Tibial nerve (tissue), 4 donors: ENCODE measurements at regions not wholly inside any gene's neighbourhood (a gene's known extent, or its start where the extent isn't known, plus 50 kb on each side); places are given as distances from the start of the nearest gene placed in this dataset.

Source experiments
- DNase-seq, 2 donors: peaks; one replicate each; pipeline ENCODE4 v3.0.0-alpha.2; 2019; ENCODE audit warnings: low spot score in 2 of 2
- H3K27ac ChIP-seq, 4 donors: fragments of 200-600 bp; sonication (generic) in 3 of 4; one replicate each; pipeline ENCODE4 v1.5.1; 2017 to 2019; ENCODE audit warnings: mild to moderate bottlenecking in 1 of 4
- H3K27me3 ChIP-seq, 2 donors: fragments of 200-600 bp; sonication (generic) in 1 of 2; one replicate each; pipeline versions ENCODE4 v1.5.1 to v1.6.0; 2017 to 2019
- H3K36me3 ChIP-seq, 3 donors: fragments of 200-600 bp; sonication (generic); one replicate each; pipeline ENCODE4 v1.5.1; 2018 to 2019
- H3K4me1 ChIP-seq, 4 donors: fragments of 200-600 bp; sonication (generic) in 3 of 4; one replicate each; pipeline ENCODE4 v1.5.1; 2017 to 2019
- H3K4me3 ChIP-seq, 4 donors: fragments of 200-600 bp; sonication (generic) in 3 of 4; one replicate each; pipeline ENCODE4 v1.5.1; 2017 to 2019; ENCODE audit warnings: mild to moderate bottlenecking in 1 of 4, moderate library complexity in 1 of 4
- H3K9me3 ChIP-seq, 4 donors: fragments of 200-600 bp; sonication (generic) in 3 of 4; one replicate each; pipeline ENCODE4 v1.5.1; 2017 to 2019
- CTCF ChIP-seq, 5 experiments: fragments of 200-600 bp in 3 of 5; fragments of 450-650 bp in 2 of 5; sonication (generic) in 3 of 5; IDR thresholded peaks; one replicate each; pipeline ENCODE4 v1.5.1; 2016 to 2019; ENCODE audit warnings: antibody characterized with exemption in 5 of 5, mild to moderate bottlenecking in 3 of 5, moderate library complexity in 2 of 5
- EP300 ChIP-seq, 2 donors: sonication (generic); formaldehyde crosslinking; IDR thresholded peaks; one replicate each; pipeline ENCODE4 v1.6.1; 2017; ENCODE audit warnings: antibody characterized with exemption in 2 of 2, mild to moderate bottlenecking in 1 of 2
- POLR2A ChIP-seq, 2 donors: fragments of 450-650 bp; IDR thresholded peaks; one replicate each; pipeline ENCODE4 v1.6.1; 2017; ENCODE audit warnings: antibody characterized with exemption in 2 of 2, mild to moderate bottlenecking in 2 of 2, moderate library complexity in 2 of 2
- WGBS, 2 donors: methylation state at CpG; one replicate each; pipeline ENCODE4 v1.1.5; 2018; 5-methylcytosine and 5-hydroxymethylcytosine counted together

- Histone ChIP-seq H3K9me3 (no peaks in the 10 kb centered on the region), H3K4me3 (no peak overlapping the region), H3K27ac (no peak overlapping the region), H3K36me3 (no peaks in the 10 kb centered on the region), H3K27me3 (no peaks in the 10 kb centered on the region), H3K4me1 (no peaks in the 10 kb centered on the region)
- DNase-seq, result no peak
- WGBS, 2 donors, result 72 to 74% methylated on average over 1 of the region's 1 CpG
- no peak for TF ChIP-seq EP300 (IDR thresholded peaks at IDR 0.05)
- TF ChIP-seq CTCF (IDR thresholded peaks at IDR 0.05), result no peak
- no peak for TF ChIP-seq POLR2A (IDR thresholded peaks at IDR 0.05)
These were observed 73.1 kb upstream of the KCNA4 start for GRCh38 chr11:30089921-30090320.

- H3K4me3 ChIP-seq, result no peak overlapping the region
- no peak for DNase-seq
- no peak overlapping the region for H3K27ac ChIP-seq
These were observed 74.4 kb upstream of the KCNA4 start for GRCh38 chr11:30091246-30091645.

GRCh38 chr11:30091737-30092136 is 74.9 kb upstream of the KCNA4 start:
- Histone ChIP-seq H3K4me1 (no peaks in the 10 kb centered on the region), H3K36me3 (no peaks in the 10 kb centered on the region), H3K27ac (no peak overlapping the region), H3K27me3 (no peaks in the 10 kb centered on the region), H3K9me3 (no peaks in the 10 kb centered on the region), H3K4me3 (no peak overlapping the region)
- no peak for DNase-seq
- WGBS, 2 donors, result 89 to 95% methylated on average over 2 of the region's 2 CpGs
- TF ChIP-seq CTCF (IDR thresholded peaks at IDR 0.05), result no peak
- no peak for TF ChIP-seq POLR2A (IDR thresholded peaks at IDR 0.05)
- TF ChIP-seq EP300 (IDR thresholded peaks at IDR 0.05), result no peak

More at GRCh38 chr11:30091246-30091645, 74.4 kb upstream of the KCNA4 start:
- no peaks in the 10 kb centered on the region for H3K36me3 ChIP-seq
- TF ChIP-seq EP300 (IDR thresholded peaks at IDR 0.05) (no peak), CTCF (IDR thresholded peaks at IDR 0.05) (no peak), POLR2A (IDR thresholded peaks at IDR 0.05) (no peak)
- H3K9me3 ChIP-seq, result no peaks in the 10 kb centered on the region
- no peaks in the 10 kb centered on the region for H3K4me1 ChIP-seq
- no peaks in the 10 kb centered on the region for H3K27me3 ChIP-seq

- H3K4me1 ChIP-seq, result no peaks in the 10 kb centered on the region
- DNase-seq, result no peak
- H3K36me3 ChIP-seq, result no peaks in the 10 kb centered on the region
- H3K4me3 ChIP-seq, result no peak overlapping the region
- no peak for TF ChIP-seq CTCF (IDR thresholded peaks at IDR 0.05)
- H3K27me3 ChIP-seq, result no peaks in the 10 kb centered on the region
- H3K9me3 ChIP-seq, result no peaks in the 10 kb centered on the region
- H3K27ac ChIP-seq, result no peak overlapping the region
These were observed 75.7 kb upstream of the KCNA4 start for GRCh38 chr11:30092518-30092917.

GRCh38 chr11:30100495-30100894 is 83.7 kb upstream of the KCNA4 start:
- Histone ChIP-seq H3K27me3 (no peaks in the 10 kb centered on the region), H3K36me3 (no peaks in the 10 kb centered on the region), H3K4me1 (no peaks in the 10 kb centered on the region), H3K4me3 (no peak overlapping the region), H3K9me3 (peaks cover 0 to 3% (median 0%) of the 10 kb centered on the region in 4 donors), H3K27ac (no peak overlapping the region)
- TF ChIP-seq POLR2A (IDR thresholded peaks at IDR 0.05), result no peak
- TF ChIP-seq CTCF (IDR thresholded peaks at IDR 0.05), result no peak
- no peak for TF ChIP-seq EP300 (IDR thresholded peaks at IDR 0.05)
- WGBS, 2 donors, result 64 to 90% methylated on average over 1 of the region's 1 CpG
- DNase-seq, result no peak
